ENCODE measurements at regions not wholly inside any gene's neighbourhood (a gene's known extent, or its start where the extent isn't known, plus 50 kb on each side); places are given as distances from the start of the nearest gene placed in this dataset.
A peak's percentile ranks its signal among the peaks of the same experiment; 100 is the strongest.

DNA sequence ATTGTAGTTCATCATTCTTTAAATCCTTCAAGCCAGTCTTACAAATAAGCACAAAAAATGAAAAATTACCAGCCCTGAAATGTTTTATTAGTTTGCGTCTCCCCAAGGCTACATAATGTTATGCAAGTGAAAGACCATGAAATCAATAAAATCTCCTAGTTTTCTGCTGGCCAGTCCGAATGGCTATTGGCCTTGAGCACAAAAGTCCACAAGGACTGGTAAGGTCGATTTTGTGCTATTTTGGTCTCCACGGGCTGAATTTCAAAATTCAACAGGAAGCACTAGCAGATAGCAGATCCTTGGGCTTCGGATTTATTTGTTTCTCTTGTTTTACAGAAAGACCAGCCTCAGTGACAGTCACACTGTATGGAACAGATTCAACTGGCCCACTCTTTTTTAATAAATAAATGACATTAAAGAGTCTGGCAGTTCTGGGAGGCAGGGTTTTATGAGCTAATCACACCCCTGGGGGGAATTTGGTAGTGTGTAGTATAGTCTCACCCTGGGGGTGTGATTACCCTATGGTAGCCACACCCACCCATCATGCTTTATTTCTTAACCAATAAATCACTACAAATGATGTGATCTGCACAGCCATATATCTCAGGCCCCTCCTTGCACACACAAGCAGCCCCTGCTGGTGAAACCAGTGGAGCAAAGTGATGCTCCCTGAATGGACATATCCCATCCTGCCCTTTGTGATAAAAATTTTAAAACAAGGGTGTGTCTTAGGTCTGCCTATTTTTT, 51.1 kb upstream of the TMEM33 start:
- DNase-seq (ENCODE audit: low read depth in 2 of 2), result no peak

DNA sequence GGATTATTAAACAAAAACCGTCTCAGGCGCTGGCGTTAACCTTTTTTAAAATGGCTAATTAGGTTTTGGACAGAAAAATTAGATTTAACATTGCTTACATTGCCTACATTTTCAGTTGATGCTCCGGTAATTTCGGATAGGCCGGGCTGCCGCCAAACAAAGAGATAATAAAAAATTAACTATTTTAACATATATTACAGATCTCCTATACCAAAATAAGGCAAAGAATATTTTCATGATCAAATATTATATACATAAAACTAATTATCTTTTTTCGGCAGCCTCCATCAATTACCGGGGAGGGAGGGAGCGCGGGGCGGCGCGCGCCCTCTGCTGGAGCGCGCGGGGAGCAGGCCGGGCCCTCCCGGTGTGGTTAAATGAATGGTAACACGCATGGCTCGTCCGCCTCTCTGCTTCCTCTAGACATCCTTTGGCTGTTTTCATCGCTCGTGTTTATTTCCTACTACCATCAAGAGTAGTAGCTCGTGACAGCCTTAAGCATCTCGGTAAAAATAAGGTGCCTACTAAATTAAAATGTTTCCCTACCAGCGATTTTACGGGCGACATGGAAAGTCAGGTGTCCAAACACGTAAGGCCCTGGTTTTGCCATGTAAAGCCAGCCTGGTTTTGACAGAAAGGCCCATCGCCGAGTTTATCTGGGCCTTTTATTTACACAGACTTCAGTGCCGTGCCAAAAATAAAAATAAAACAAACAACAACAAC, 52.4 kb upstream of the TMEM33 start:
- DNase-seq (ENCODE audit: low read depth in 2 of 2), result peak; percentile 34 to 37

- no peak for DNase-seq (ENCODE audit: low read depth in 2 of 2)
Observed at GRCh38 chr4:41881981-41882624, 53.1 kb upstream of the TMEM33 start.

- DNase-seq (ENCODE audit: low read depth in 2 of 2), result no peak
Observed at GRCh38 chr4:41880840-41881831, 54.1 kb upstream of the TMEM33 start.

- no peak for DNase-seq (ENCODE audit: low read depth in 2 of 2)
Observed at GRCh38 chr4:41880022-41880837, 55.0 kb upstream of the TMEM33 start.

GRCh38 chr4:41879552-41879951, 55.7 kb upstream of the TMEM33 start:
- no peak for DNase-seq (ENCODE audit: low read depth in 2 of 2)

GRCh38 chr4:41878991-41879491, 56.2 kb upstream of the TMEM33 start:
- no peak for DNase-seq (ENCODE audit: low read depth in 2 of 2)

DNA sequence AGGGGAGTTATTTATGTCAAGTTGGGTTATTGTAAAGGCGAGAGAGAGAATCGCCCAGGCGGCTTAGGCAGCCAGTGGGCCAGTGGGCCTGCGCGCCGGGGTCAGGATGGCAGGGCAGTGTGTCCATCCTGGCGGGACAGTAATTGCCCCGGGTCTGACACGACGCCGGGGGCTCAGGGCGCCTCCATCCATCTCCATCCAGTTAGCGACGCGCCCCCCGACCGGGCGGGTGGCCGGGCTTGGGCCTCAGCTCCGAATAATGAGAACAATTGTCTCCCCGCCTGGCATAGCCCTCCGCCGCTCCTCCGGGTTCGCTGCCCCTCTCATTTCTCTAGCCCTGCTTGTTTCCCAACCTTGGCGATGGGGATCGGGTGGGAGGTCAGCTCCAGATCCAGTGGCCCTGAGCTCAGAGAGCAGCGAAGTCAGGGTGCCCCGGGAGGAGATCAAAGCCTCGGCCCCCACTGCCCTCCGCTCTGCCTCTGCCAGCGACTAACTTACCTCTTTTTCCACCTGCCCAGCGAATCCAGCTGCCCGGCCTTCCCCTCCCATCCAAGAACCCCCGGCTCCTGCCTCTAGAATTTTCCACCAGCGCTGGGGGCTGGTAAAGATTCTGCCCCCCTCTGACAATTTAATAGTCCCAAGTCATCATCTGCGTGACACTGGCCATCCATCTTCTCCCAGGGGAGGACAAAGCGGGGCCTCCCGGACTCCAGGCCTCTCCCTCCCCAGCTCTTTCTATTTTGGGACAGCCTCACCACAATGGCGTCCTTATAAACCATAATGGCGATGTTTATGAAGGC, 56.9 kb upstream of the TMEM33 start:
- DNase-seq (ENCODE audit: low read depth in 2 of 2), result no peak

DNA sequence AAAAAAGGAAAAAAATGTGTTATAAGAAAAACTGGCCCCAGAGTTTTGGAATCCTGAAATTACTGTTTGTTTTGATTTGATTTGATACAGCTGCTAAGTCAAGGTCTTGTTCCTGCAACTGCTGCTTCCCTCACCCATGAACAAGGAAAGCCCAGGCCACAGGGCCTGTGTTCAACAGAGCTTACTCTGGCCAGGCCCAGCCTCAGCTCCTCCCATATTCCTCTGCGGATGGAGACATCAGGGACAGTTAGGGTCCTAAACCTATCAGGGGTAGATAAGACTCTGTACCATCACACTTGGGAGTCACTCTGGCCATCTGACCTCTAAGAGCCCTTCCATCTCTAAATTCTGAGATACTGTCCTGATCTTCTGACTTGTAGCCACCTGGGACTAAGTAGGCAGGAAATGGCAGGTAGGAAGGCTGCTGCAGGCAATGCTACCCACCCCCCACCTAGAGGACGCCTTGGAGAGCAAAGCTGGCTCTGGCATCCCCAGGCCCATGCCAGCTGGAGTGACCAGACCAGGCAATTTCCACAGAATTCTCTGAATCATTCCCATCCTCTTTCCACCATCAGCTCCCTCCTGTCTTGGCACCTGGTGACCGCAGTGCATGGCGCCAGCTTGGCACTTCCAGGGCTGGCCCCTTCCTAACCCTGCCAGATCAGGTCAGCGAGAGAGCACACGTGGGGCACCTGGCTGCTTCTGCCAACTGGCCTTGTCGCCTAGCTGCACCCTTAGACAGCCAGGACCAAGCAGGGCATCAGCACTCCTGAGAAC, 58.0 kb upstream of the TMEM33 start:
- DNase-seq (ENCODE audit: low read depth in 2 of 2), result no peak

DNA sequence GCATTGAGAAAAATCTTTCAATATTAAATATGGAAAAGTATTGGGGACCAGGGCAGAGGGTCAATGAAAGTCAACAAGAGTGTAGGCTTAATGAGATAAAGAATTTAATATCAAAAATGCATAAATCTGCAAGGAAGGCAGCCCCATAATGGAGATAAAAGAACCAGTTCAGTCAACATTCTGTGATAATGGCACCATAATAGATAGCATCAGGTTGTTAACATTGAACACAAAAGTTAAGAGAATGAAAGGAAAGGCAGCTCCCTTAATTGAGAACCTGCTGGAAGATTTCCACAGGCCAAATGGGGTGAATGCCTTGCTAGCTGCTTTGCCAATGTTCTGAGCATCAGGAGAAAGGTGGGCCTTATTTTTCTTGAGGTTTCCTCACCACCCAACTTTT, 60.4 kb upstream of the TMEM33 start:
- DNase-seq (ENCODE audit: low read depth in 2 of 2), result no peak

- DNase-seq (ENCODE audit: low read depth in 2 of 2), result no peak
Observed at GRCh38 chr4:41874398-41874797, 60.8 kb upstream of the TMEM33 start.

GRCh38 chr4:41873380-41874295, 61.6 kb upstream of the TMEM33 start:
- DNase-seq (ENCODE audit: low read depth in 2 of 2), result no peak

DNA sequence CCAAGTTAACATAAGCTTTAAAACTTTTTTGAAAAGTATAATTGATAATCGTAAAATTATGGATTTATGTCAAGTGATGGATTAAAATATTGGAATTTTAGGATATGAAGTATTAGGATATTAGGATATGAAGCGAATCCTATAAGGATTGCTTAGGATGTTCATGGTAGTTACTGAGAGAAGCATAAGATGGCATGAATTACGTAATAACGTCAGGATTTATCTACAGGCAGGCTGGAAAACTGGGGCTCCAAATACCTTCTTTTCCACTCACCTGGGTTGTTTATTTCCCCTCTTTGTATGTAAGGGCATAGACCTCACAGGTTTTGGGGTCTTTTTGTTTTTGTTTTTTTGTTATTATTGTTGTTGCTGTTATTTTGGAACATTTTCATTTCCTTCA, 65.2 kb upstream of the TMEM33 start:
- no peak for DNase-seq (ENCODE audit: low read depth in 2 of 2)

GRCh38 chr4:41866799-41867677, 68.2 kb upstream of the TMEM33 start:
- no peak for DNase-seq (ENCODE audit: low read depth in 2 of 2)

DNA sequence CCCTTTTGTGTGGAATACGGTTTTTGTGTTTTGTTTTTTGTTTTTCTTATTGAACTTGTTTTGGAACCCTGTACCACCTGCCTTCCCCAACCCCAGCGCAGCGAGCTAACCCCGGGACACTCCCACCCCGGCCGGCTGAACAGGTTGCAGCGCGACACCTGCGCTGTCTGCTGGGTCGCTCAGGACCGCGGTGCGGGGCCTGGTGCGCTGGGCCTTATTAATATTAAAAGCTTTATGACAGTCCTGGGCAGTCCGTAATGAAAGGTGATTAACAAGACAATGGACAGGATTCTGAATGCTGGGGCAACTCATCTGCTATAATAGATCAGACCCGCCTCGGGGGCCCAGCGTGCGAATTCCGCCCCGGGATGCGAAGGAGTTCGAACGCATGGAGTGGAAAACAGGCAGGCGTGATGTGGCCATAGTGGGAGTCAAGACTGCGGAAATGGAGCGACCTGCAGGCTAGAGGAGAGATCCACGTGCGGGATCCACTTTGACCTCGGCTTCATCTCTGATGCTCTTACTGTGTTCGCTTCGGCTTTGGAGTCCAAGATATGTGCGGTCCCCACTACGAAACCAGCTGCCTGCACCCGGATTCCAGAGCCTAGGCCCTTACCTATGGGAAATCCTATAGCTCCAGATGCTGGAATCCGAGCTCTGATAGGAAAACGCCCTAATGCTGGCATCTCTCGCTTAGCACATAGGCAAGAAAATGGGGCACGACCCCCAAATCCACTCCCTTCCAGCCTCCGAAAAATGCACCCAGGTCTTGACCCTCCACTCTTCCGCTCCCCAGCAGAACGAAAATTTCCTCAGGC, 69.0 kb upstream of the TMEM33 start:
- DNase-seq (ENCODE audit: low read depth in 2 of 2), result no peak

Measured in stimulated activated CD8-positive, alpha-beta memory T cell treated with anti-CD3 and anti-CD28 coated beads, Interleukin-2, amount 100 ng/mL, for 48 hours (primary cell).